ENCODE measurements at regions not wholly inside any gene's neighbourhood (a gene's known extent, or its start where the extent isn't known, plus 50 kb on each side); places are given as distances from the start of the nearest gene placed in this dataset.

DNA sequence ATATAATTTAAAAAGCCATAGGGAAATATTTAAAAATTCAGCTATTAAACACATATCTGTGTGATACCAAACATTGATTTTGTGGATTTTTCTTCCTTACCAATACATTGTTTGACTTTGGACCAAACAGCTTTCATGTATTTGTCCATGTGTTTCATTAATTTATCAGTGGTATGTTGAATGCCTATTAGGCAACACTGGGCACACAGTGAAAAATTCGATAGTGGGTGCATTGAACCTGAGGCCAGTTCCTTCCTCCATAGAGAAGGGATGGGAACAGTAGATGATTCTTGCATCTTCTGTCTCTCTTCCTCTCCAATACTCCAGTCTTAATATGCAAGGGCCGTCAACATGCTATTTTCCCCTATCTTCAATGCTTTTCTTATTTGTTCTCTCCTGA, 110.2 kb upstream of the NR3C1 start:
- DNase-seq (ENCODE audit: low read depth in 2 of 2): no peak
- Histone ChIP-seq H3K27ac (ENCODE audit: insufficient read depth, low read length) (no peak overlapping the region), H3K27me3 (ENCODE audit: control insufficient read depth, insufficient read depth, low read length) (no peaks in the 10 kb centered on the region)

DNA sequence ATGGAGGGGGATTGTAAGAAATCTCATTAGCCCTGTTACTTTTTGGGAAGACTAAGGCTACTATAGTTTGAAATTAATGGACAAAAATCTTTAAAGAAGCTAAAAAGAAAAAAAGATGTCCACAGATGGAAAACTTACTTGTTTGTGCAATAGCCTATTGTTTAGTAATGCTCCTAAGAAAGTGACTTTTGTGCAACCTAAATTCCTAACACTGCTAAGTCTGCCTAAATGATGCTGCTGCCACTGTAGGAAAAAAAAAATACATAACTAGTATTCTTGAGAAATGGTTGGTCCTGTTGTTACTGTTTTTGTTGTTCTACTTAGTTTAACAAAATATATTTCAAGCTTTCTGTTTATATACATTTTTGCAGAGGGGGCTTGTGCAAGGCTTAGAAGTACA, 108.2 kb upstream of the NR3C1 start:
- Histone ChIP-seq H3K9me3 (ENCODE audit: control insufficient read depth, insufficient read depth, low read depth, low read length) (no peaks in the 10 kb centered on the region), H3K27ac (ENCODE audit: insufficient read depth, low read length) (no peak overlapping the region), H3K4me3 (replicated peaks in 1 of 4; ENCODE audit: control extremely low read depth in 1 of 4, insufficient read depth in 1 of 4, low read depth in 3 of 4, low read length in 4 of 4) (no peak overlapping the region), H3K27me3 (ENCODE audit: control insufficient read depth, insufficient read depth, low read length) (no peaks in the 10 kb centered on the region), H3K36me3 (ENCODE audit: control insufficient read depth, insufficient read depth, low read length) (no peaks in the 10 kb centered on the region), H2AFZ (ENCODE audit: low read length) (no peak overlapping the region), H3K9ac (ENCODE audit: insufficient read depth, low read length) (no peak overlapping the region), H3K79me2 (ENCODE audit: control insufficient read depth, insufficient read depth, low read length) (no peaks in the 10 kb centered on the region), H3K4me2 (ENCODE audit: extremely low read depth, insufficient read depth, low read length) (no peak overlapping the region), H4K20me1 (ENCODE audit: control insufficient read depth, extremely low read depth, insufficient read depth, low read length) (no peaks in the 10 kb centered on the region), H3K4me1 (ENCODE audit: control insufficient read depth, extremely low read depth, insufficient read depth, low read length) (peaks cover 16% of the 10 kb centered on the region)
- no peak for DNase-seq (ENCODE audit: low read depth in 2 of 2)
- TF ChIP-seq EZH2 (IDR thresholded peaks at IDR 0.05; ENCODE audit: low read length, missing control alignments): no peak
- no peak for TF ChIP-seq CTCF (conservative IDR thresholded peaks at IDR 0.05 in 1 of 2, IDR thresholded peaks at IDR 0.05 in 1 of 2; ENCODE audit: low read depth in 1 of 2, low read length in 2 of 2)

More for the DNA sequence above, 110.2 kb upstream of the NR3C1 start:
- Histone ChIP-seq H3K4me2 (ENCODE audit: extremely low read depth, insufficient read depth, low read length) (no peak overlapping the region), H3K36me3 (ENCODE audit: control insufficient read depth, insufficient read depth, low read length) (no peaks in the 10 kb centered on the region), H3K9ac (ENCODE audit: insufficient read depth, low read length) (no peak overlapping the region), H2AFZ (ENCODE audit: low read length) (no peak overlapping the region), H4K20me1 (ENCODE audit: control insufficient read depth, extremely low read depth, insufficient read depth, low read length) (no peaks in the 10 kb centered on the region), H3K79me2 (ENCODE audit: control insufficient read depth, insufficient read depth, low read length) (no peaks in the 10 kb centered on the region), H3K4me3 (replicated peaks in 1 of 4; ENCODE audit: control extremely low read depth in 1 of 4, insufficient read depth in 1 of 4, low read depth in 3 of 4, low read length in 4 of 4) (no peak overlapping the region), H3K9me3 (ENCODE audit: control insufficient read depth, insufficient read depth, low read depth, low read length) (no peaks in the 10 kb centered on the region), H3K4me1 (ENCODE audit: control insufficient read depth, extremely low read depth, insufficient read depth, low read length) (peaks cover 12% of the 10 kb centered on the region)
- TF ChIP-seq CTCF (conservative IDR thresholded peaks at IDR 0.05 in 1 of 2, IDR thresholded peaks at IDR 0.05 in 1 of 2; ENCODE audit: low read depth in 1 of 2, low read length in 2 of 2) (no peak), EZH2 (IDR thresholded peaks at IDR 0.05; ENCODE audit: low read length, missing control alignments) (no peak)

- no peaks in the 10 kb centered on the region for H4K20me1 ChIP-seq (ENCODE audit: control insufficient read depth, extremely low read depth, insufficient read depth, low read length)
- peaks cover 9% of the 10 kb centered on the region for H3K4me1 ChIP-seq (ENCODE audit: control insufficient read depth, extremely low read depth, insufficient read depth, low read length)
- no peak overlapping the region for H2AFZ ChIP-seq (ENCODE audit: low read length)
- H3K27me3 ChIP-seq (ENCODE audit: control insufficient read depth, insufficient read depth, low read length): no peaks in the 10 kb centered on the region
- no peak overlapping the region for H3K4me3 ChIP-seq (replicated peaks in 1 of 4; ENCODE audit: control extremely low read depth in 1 of 4, insufficient read depth in 1 of 4, low read depth in 3 of 4, low read length in 4 of 4)
- no peak overlapping the region for H3K27ac ChIP-seq (ENCODE audit: insufficient read depth, low read length)
- H3K4me2 ChIP-seq (ENCODE audit: extremely low read depth, insufficient read depth, low read length): no peak overlapping the region
- no peak for DNase-seq (ENCODE audit: low read depth in 2 of 2)
- no peak for TF ChIP-seq EZH2 (IDR thresholded peaks at IDR 0.05; ENCODE audit: low read length, missing control alignments)
- TF ChIP-seq CTCF (conservative IDR thresholded peaks at IDR 0.05 in 1 of 2, IDR thresholded peaks at IDR 0.05 in 1 of 2; ENCODE audit: low read depth in 1 of 2, low read length in 2 of 2): no peak
- H3K36me3 ChIP-seq (ENCODE audit: control insufficient read depth, insufficient read depth, low read length): no peaks in the 10 kb centered on the region
- H3K9me3 ChIP-seq (ENCODE audit: control insufficient read depth, insufficient read depth, low read depth, low read length): no peaks in the 10 kb centered on the region
- no peaks in the 10 kb centered on the region for H3K79me2 ChIP-seq (ENCODE audit: control insufficient read depth, insufficient read depth, low read length)
- H3K9ac ChIP-seq (ENCODE audit: insufficient read depth, low read length): no peak overlapping the region
Observed at GRCh38 chr5:143509758-143510221, 106.3 kb upstream of the NR3C1 start.

Data from fibroblast of lung (primary cell).